ENCODE measurements at regions not wholly inside any gene's neighbourhood (a gene's known extent, or its start where the extent isn't known, plus 50 kb on each side); places are given as distances from the start of the nearest gene placed in this dataset.

DNA sequence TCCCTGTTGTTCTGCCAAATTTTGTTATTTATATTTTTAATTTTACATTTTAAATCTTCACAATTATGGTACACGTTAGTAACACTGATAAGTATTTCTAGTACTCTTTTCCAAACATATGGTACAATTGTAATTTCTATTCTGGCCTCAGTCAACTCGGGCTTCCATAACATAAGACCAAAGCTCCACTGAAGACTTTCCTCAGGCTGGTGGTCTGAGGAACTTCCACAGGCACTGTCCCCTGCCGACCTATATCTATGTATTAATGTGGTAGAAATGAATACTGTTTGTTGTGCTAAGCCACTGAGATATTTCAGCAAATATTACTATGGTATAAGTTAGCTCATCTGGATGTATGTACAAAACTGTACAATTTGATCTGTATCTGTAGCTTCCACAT, 407.6 kb upstream of the ZNF804A start:
- no peaks in the 10 kb centered on the region for H3K4me1 ChIP-seq (ENCODE audit: control insufficient read depth, extremely low read depth, insufficient read depth, low read length)
- no peaks in the 10 kb centered on the region for H3K9me3 ChIP-seq (replicated peaks; ENCODE audit: control insufficient read depth, insufficient read depth, low read length)
- POLR2A ChIA-PET: no interaction called here
- H3K4me2 ChIP-seq (ENCODE audit: insufficient read depth, low read length): no peak overlapping the region
- H2AFZ ChIP-seq (ENCODE audit: low read depth, low read length): no peak overlapping the region
- BruUV-seq (replicated peaks): no TSS peak
- CTCF ChIA-PET: no interaction called here
- no peak overlapping the region for H3K27ac ChIP-seq (ENCODE audit: insufficient read depth, low read depth, low read length)
- H3K27me3 ChIP-seq (ENCODE audit: control insufficient read depth in 2 of 2, insufficient read depth in 2 of 2, low read length in 2 of 2): no peaks in the 10 kb centered on the region
- H3K36me3 ChIP-seq (ENCODE audit: control insufficient read depth in 2 of 2, extremely low read depth in 1 of 2, insufficient read depth in 2 of 2, low read length in 2 of 2): no peaks in the 10 kb centered on the region
- H3K79me2 ChIP-seq (ENCODE audit: control insufficient read depth, insufficient read depth, low read length): no peaks in the 10 kb centered on the region
- DNase-seq (ENCODE audit: low read depth, low spot score) (no peak), FAIRE-seq (no peak)
- TF ChIP-seq EZH2 (IDR thresholded peaks at IDR 0.05; ENCODE audit: borderline replicate concordance, low read depth, low read length, severe bottlenecking): no peak
- no peak for TF ChIP-seq JUN (IDR thresholded peaks at IDR 0.05; ENCODE audit: borderline replicate concordance, insufficient read depth, insufficient read length, low read depth)
- TF ChIP-seq GATA2 (IDR thresholded peaks at IDR 0.05; ENCODE audit: insufficient read depth, insufficient read length, low read depth, low read length): no peak
- TF ChIP-seq, protein P1, sequence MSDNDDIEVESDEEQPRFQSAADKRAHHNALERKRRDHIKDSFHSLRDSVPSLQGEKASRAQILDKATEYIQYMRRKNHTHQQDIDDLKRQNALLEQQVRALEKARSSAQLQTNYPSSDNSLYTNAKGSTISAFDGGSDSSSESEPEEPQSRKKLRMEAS (IDR thresholded peaks at IDR 0.05; ENCODE audit: insufficient read depth, insufficient read length): no peak
- TF ChIP-seq FOS (IDR thresholded peaks at IDR 0.05; ENCODE audit: borderline replicate concordance, insufficient read depth, low read length): no peak
- no peak for TF ChIP-seq MYC (IDR thresholded peaks at IDR 0.05; ENCODE audit: low read depth, low read length)
- no peak for TF ChIP-seq CTCF (IDR thresholded peaks at IDR 0.05; ENCODE audit: extremely low read depth in 1 of 2, insufficient read depth in 1 of 2, low read depth in 1 of 2, low read length in 2 of 2)
- no peak for TF ChIP-seq POLR2AphosphoS5 (IDR thresholded peaks at IDR 0.05; ENCODE audit: insufficient read depth, low read depth, low read length)
- TF ChIP-seq POLR2A (IDR thresholded peaks at IDR 0.05; ENCODE audit: low read depth, low read length): no peak
- H3K9me1 ChIP-seq (replicated peaks; ENCODE audit: control insufficient read depth, extremely low read depth, insufficient read depth, low read length): no peaks in the 10 kb centered on the region
- intact Hi-C loops (cut with micrococcal nuclease): no loop called here
- no peak overlapping the region for H3K4me3 ChIP-seq (replicated peaks in 1 of 3; ENCODE audit: insufficient read depth in 1 of 3, low read depth in 1 of 3, low read length in 3 of 3)
- H4K20me1 ChIP-seq (replicated peaks; ENCODE audit: control insufficient read depth, extremely low read depth, insufficient read depth, low read length): no peaks in the 10 kb centered on the region
- dilution Hi-C loops (cut with MboI; ENCODE audit: extremely low pct_ligation_motif_present, low sequenced_read_pairs): no loop called here
- no peak overlapping the region for H3K9ac ChIP-seq (replicated peaks; ENCODE audit: extremely low read depth, insufficient read depth, low read length)

Measured in endothelial cell of umbilical vein (primary cell).